ENCODE measurements at regions not wholly inside any gene's neighbourhood (a gene's known extent, or its start where the extent isn't known, plus 50 kb on each side); places are given as distances from the start of the nearest gene placed in this dataset.

- H3K4me3 ChIP-seq (ENCODE audit: low read depth, poor library complexity, severe bottlenecking) = no peak overlapping the region
- TF ChIP-seq POLR2A (IDR thresholded peaks at IDR 0.05) = no peak
- TF ChIP-seq, protein P1, sequence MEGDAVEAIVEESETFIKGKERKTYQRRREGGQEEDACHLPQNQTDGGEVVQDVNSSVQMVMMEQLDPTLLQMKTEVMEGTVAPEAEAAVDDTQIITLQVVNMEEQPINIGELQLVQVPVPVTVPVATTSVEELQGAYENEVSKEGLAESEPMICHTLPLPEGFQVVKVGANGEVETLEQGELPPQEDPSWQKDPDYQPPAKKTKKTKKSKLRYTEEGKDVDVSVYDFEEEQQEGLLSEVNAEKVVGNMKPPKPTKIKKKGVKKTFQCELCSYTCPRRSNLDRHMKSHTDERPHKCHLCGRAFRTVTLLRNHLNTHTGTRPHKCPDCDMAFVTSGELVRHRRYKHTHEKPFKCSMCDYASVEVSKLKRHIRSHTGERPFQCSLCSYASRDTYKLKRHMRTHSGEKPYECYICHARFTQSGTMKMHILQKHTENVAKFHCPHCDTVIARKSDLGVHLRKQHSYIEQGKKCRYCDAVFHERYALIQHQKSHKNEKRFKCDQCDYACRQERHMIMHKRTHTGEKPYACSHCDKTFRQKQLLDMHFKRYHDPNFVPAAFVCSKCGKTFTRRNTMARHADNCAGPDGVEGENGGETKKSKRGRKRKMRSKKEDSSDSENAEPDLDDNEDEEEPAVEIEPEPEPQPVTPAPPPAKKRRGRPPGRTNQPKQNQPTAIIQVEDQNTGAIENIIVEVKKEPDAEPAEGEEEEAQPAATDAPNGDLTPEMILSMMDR (IDR thresholded peaks at IDR 0.05) = no peak
- WGBS, 2 donors = 70 to 73% methylated on average over 5 of the region's 5 CpGs
- intact Hi-C loops (cut with DNase I; ENCODE audit: low total_unique reads) = loop anchor here (5.0 to 10.0 kb wide), 2 partner anchors 171 to 432 kb away; no protein-coding TSS in a partner anchor
- DNase-seq (ENCODE audit: low spot score in 2 of 2) = no peak
Measured at GRCh38 chr2:177332992-177333388, 59.6 kb upstream of the AGPS start.

DNA sequence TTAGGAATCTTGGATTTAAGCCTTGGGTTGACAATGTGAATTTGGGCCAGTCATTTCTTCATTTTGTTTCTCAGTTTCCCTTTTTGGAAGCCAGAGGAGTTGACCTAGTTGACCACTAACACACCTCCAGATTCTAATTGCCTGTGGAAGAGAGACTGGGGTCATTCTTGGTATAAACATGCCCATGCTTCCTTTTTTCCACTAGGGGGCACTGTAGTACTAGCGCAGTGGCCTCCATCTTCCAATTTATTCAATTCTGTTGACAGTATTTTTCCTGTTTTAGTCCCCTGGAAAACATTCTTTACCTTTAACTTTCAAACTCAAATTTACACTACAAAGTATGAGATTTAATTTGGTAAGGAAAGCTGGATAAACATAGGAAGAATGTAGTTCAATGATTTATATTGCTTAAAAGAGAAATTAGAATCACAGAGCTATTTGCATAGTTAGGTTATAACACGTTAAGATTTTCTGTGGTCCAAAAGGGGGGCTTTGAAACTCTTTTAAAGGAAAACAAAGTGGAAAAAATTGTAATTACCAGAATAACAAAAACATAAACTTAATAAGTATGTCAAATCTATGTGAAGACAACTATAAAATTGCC lies 57.5 kb upstream of the AGPS start:
- 32 to 37% methylated on average over 2 of the region's 2 CpGs for WGBS, 2 donors
- intact Hi-C loops (cut with DNase I; ENCODE audit: low total_unique reads) = loop anchor here (5.0 to 10.0 kb wide), 2 partner anchors 173 to 430 kb away; no protein-coding TSS in a partner anchor
- TF ChIP-seq, protein P1 (IDR thresholded peaks at IDR 0.05) = peak in 1 of 3 donors; percentile 69
- TF ChIP-seq POLR2A (IDR thresholded peaks at IDR 0.05) = no peak
- no peak overlapping the region for H3K4me3 ChIP-seq (ENCODE audit: low read depth, poor library complexity, severe bottlenecking)
- DNase-seq (ENCODE audit: low spot score in 2 of 2) = peak in 1 of 2 donors; percentile 26

DNA sequence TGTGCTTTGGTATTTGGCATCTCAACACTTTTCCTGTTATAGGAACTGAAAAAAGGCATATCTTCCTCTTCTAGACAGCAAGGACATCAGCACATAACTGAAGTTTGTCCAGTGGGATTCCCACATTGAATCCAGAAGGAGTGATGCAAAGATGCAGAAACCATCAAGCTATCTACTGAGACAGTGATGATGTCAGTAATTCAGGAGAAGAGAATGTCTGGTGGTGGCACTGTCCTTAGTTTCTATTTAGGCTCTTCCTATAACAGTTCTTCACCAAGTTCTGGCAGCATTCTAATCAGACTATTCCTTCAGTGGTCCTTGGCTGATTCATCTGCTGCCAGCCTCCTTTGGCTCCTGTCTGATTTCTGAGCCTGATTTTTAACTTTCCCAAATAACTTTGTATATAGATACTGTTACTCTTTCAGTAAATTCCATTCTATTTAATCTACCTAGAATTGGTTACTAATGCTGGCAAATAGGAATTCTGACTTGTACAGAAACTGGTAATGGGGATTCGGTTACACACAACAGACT lies 56.6 kb upstream of the AGPS start:
- WGBS, 2 donors = 88 to 91% methylated on average over 1 of the region's 1 CpG
- TF ChIP-seq, protein P1 (IDR thresholded peaks at IDR 0.05) = no peak
- no peak for TF ChIP-seq POLR2A (IDR thresholded peaks at IDR 0.05)
- no peak overlapping the region for H3K4me3 ChIP-seq (ENCODE audit: low read depth, poor library complexity, severe bottlenecking)
- intact Hi-C loops (cut with DNase I; ENCODE audit: low total_unique reads) = loop anchor here (10.0 kb wide), 1 partner anchor 429 kb away; no protein-coding TSS in a partner anchor
- no peak for DNase-seq (ENCODE audit: low spot score in 2 of 2)

DNA sequence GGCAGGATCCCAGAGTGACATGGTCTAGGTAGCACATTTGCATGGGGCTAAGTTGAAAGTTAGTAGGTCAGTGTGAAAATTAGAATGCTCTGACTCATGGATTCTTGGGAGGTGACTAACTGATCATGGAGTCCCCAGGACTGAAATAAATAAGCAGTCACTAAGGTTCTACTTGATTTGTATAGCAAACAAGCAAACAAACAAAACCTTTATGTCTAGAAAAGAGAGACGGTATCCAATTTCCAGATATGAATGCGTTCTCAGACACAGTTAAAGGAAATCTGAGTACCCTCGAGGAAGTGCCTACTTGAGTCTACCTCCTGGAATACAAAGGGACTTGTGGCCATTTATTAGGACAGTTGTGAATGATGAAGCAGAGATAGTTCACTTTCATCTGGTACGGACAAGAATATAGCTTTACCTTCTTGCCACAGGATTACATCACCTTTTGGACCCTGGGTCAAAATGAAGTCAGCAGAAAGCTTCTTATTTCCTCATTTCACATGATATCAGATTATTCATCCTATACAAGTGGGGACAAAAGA lies 54.3 kb upstream of the AGPS start:
- intact Hi-C loops (cut with DNase I; ENCODE audit: low total_unique reads) = loop anchor here (10.0 kb wide), 1 partner anchor 427 kb away; no protein-coding TSS in a partner anchor
- no peak for TF ChIP-seq POLR2A (IDR thresholded peaks at IDR 0.05)
- TF ChIP-seq, protein P1 (IDR thresholded peaks at IDR 0.05) = no peak
- no peak overlapping the region for H3K4me3 ChIP-seq (ENCODE audit: low read depth, poor library complexity, severe bottlenecking)
- DNase-seq (ENCODE audit: low spot score in 2 of 2) = no peak
- 88 to 93% methylated on average over 4 of the region's 4 CpGs for WGBS, 2 donors

DNA sequence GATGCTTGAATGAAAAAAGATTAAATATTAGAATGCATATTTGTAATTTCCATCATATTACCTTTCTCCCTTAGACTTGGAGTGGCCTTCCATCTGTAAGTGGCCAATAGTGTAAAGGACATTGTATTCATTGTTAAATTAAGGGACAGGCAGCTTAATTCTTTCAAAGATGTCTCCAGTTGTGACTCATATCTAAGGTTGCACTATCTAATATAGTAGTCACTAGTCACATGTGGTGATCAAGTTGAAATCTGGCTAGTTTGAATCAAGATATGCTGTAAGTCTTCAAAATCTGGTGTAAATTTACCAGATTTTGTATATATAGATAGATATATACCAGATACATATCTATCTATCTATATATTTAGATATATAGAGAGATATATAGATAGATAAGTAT lies 52.4 kb upstream of the AGPS start:
- TF ChIP-seq POLR2A (IDR thresholded peaks at IDR 0.05) = no peak
- TF ChIP-seq, protein P1 (IDR thresholded peaks at IDR 0.05) = no peak
- DNase-seq (ENCODE audit: low spot score in 2 of 2) = no peak
- no peak overlapping the region for H3K4me3 ChIP-seq (ENCODE audit: low read depth, poor library complexity, severe bottlenecking)
- intact Hi-C loops (cut with DNase I; ENCODE audit: low total_unique reads) = loop anchor here (10.0 kb wide), 1 partner anchor 75 kb away; no protein-coding TSS in a partner anchor
